GM06990 (cell line): ENCODE measurements at regions not wholly inside any gene's neighbourhood (a gene's known extent, or its start where the extent isn't known, plus 50 kb on each side); places are given as distances from the start of the nearest gene placed in this dataset.

ENCODE experiments used
- DNase-seq: peaks from one replicate; pipeline ENCODE4 v3.0.0-alpha.2; 2011; ENCODE audit not compliant: insufficient read length; ENCODE audit errors: extremely low read depth
- H3K27me3 ChIP-seq: replicated peaks from 2 replicates; pipeline ENCODE4 v1.6.0; 2011; ENCODE audit warnings: low read length; ENCODE audit not compliant: control insufficient read depth, insufficient read depth
- H3K36me3 ChIP-seq: 2 replicates; pipeline ENCODE4 v1.5.1; 2011; ENCODE audit warnings: low read length; ENCODE audit not compliant: control insufficient read depth, insufficient read depth
- H3K4me3 ChIP-seq: replicated peaks from 2 replicates; pipeline ENCODE4 v1.5.1; 2011; ENCODE audit warnings: low read depth, mild to moderate bottlenecking, control low read depth, low read length
- TF ChIP-seq, protein P1 (sequence below): IDR thresholded peaks from 2 replicates; pipeline ENCODE4 v1.5.1; 2011; ENCODE audit warnings: low read length, control low read depth, mild to moderate bottlenecking, inconsistent platforms; ENCODE audit not compliant: insufficient read depth, poor library complexity, severe bottlenecking

DNA sequence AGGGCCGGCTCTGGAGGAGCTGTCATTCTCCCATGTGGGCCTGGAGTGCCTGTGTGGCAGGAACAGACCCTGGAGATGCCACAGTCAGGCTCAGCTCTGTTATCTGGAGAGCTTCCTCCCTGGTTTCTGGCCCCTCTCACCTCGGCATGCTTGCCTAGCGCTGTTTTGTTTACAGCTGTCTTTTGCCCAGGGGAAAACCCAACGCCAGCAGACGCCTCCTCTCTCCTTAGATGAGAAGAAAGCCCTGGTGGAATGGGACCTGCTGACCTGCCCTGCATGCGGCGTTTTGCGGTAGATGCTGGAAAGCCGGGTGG is 104.9 kb downstream of the CRYAA start:
- no peaks in the 10 kb centered on the region; the same call in none of the 2 replicates for H3K27me3 ChIP-seq
- TF ChIP-seq, protein P1, sequence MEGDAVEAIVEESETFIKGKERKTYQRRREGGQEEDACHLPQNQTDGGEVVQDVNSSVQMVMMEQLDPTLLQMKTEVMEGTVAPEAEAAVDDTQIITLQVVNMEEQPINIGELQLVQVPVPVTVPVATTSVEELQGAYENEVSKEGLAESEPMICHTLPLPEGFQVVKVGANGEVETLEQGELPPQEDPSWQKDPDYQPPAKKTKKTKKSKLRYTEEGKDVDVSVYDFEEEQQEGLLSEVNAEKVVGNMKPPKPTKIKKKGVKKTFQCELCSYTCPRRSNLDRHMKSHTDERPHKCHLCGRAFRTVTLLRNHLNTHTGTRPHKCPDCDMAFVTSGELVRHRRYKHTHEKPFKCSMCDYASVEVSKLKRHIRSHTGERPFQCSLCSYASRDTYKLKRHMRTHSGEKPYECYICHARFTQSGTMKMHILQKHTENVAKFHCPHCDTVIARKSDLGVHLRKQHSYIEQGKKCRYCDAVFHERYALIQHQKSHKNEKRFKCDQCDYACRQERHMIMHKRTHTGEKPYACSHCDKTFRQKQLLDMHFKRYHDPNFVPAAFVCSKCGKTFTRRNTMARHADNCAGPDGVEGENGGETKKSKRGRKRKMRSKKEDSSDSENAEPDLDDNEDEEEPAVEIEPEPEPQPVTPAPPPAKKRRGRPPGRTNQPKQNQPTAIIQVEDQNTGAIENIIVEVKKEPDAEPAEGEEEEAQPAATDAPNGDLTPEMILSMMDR: no peak
- no peak overlapping the region for H3K4me3 ChIP-seq

DNA sequence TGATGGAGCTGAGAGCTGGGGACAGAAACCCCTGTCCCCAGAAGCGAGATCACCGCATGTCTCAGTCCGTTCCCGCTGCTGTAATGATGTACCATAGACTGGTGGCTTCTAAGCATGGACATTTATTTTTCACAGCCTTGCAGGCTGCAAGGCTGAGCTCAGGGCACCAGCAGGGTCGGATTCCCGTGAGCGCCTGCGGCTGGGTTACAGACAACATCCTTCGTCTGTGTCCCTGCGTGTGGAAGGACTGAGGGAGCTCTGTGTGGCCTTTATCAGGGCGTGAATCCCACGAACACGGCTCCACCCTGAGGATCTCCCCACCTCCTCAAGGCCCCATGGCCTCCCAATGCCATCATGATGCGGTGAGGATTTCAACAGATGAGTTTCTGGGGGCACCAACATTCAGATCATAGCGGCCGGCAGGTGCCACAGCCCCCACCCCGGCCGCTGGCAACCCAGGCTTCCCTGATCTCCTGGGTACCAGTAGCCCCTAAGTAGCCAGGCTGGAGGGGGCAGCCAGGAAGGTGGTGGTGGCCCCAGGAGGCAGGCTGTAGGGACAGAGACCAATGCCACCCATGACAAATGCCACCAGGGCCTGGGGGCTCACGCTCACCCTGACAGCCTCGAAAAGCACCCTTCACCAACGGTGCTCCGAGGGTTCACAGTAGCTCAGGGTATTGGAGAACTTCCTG is 104.4 kb downstream of the CRYAA start:
- no peaks in the 10 kb centered on the region; the same call in 1 of the 2 replicates for H3K27me3 ChIP-seq
- TF ChIP-seq, protein P1: no peak
- no peak for DNase-seq
- no peaks in the 10 kb centered on the region for H3K36me3 ChIP-seq
- H3K4me3 ChIP-seq: no peak overlapping the region

More for the DNA sequence above, 104.9 kb downstream of the CRYAA start:
- DNase-seq: no peak
- no peaks in the 10 kb centered on the region for H3K36me3 ChIP-seq

DNA sequence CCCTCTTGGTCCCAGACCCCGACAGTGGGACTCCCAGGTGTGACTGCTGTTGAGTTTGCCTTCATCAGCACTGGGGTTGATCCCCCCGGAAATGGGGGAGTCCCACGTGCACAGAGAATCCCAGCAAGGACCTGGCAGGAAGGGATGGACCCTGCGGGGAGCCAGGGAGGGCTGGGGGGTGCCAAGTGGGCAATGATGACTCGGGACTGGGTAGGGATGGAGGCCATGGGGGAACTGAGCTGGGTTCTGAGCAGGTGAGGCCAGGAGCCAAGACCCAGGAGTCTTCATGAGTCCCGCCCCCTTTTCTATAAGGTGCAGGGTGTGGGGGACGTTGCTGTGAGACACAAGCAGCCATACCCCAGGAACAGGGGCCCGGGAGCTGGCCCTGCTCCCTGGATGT is 103.8 kb downstream of the CRYAA start:
- no peak for DNase-seq
- H3K4me3 ChIP-seq: no peak overlapping the region
- H3K36me3 ChIP-seq: no peaks in the 10 kb centered on the region
- TF ChIP-seq, protein P1: no peak
- H3K27me3 ChIP-seq: no peaks in the 10 kb centered on the region; the same call in 1 of the 2 replicates

DNA sequence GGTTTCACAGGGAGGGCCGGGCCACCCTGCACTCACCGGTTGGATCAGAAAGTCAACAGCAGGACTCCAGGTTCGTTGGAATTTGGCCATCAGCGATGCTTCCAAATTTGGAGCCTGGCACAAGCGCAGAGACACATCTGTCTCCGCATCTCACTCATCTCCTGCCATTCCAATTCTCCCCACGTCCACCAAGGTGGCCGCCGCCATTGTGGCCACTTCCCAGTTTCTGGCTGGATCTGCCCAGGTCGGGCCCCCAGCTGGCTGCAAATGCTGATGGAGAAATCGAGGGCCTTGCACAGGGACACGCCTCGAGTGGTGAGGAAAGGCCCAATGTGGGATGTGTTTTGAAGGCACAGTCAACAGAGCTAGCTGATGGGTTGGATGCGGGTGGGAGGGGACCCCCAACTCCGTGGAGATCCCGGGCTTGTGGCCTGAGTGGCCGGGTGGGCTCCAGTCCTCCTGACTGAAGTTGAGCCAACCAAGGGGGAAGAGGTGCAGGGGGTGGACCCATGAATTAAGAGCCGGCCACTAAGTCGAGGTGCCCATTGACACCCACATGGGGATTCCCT is 102.7 kb downstream of the CRYAA start:
- DNase-seq: no peak
- no peaks in the 10 kb centered on the region; the same call in 1 of the 2 replicates for H3K27me3 ChIP-seq
- no peak overlapping the region for H3K4me3 ChIP-seq
- TF ChIP-seq, protein P1: no peak
- H3K36me3 ChIP-seq: no peaks in the 10 kb centered on the region

DNA sequence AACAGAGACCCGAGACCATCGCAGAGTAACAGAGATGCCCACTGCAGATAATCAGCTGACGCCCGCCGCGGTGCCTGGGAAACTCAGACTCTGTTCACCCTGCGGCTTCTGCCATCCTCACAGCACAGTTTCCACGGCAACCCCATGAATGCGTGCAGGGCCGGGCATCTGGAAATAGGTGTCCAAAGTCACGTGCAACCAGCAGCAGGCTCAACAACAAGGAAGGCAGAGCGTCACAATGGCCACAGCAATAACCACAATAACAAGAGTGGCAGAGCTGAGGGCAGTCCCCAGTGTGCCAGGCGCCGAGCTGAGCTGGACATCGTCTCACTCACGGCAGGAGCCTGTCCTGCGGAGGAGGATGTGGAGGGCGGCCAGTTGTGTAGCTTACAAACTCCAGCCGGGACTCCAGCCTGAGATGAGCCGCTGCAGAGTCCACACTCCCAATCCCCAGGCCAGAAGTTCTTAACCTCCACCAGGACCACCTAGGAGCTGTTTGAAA is 102.0 kb downstream of the CRYAA start:
- Histone ChIP-seq H3K4me3 (no peak overlapping the region), H3K27me3 (no peaks in the 10 kb centered on the region; the same call in 1 of the 2 replicates), H3K36me3 (no peaks in the 10 kb centered on the region)
- TF ChIP-seq, protein P1: no peak
- DNase-seq: no peak
